DOHH2 (cell line): ENCODE measurements at regions not wholly inside any gene's neighbourhood (a gene's known extent, or its start where the extent isn't known, plus 50 kb on each side); places are given as distances from the start of the nearest gene placed in this dataset.

ENCODE experiments used
- H3F3A ChIP-seq: fragments of 200-600 bp; sonication (generic), shearing (Covaris generic); 2 replicates; pipeline ENCODE4 v1.6.0; 2016; ENCODE audit warnings: antibody characterized with exemption, mild to moderate bottlenecking; ENCODE audit not compliant: control insufficient read depth, insufficient read depth
- H3K27ac ChIP-seq: fragments of 200-600 bp; sonication (generic); 2 replicates; pipeline ENCODE4 v1.5.1; 2014; ENCODE audit warnings: low read depth, mild to moderate bottlenecking, low read length, moderate library complexity
- H3K27me3 ChIP-seq: fragments of 200-600 bp; sonication (generic); 2 replicates; pipeline ENCODE4 v1.6.1; 2014; ENCODE audit warnings: mild to moderate bottlenecking, low read length, mixed read lengths; ENCODE audit not compliant: control insufficient read depth
- H3K36me3 ChIP-seq: fragments of 200-600 bp; sonication (generic); 2 replicates; pipeline ENCODE4 v1.6.1; 2014; ENCODE audit warnings: mild to moderate bottlenecking, low read length, moderate library complexity, mixed read lengths; ENCODE audit not compliant: control insufficient read depth
- H3K4me1 ChIP-seq: fragments of 200-600 bp; sonication (generic); 2 replicates; pipeline ENCODE4 v1.6.1; 2014; ENCODE audit warnings: mild to moderate bottlenecking, low read length, mixed read lengths; ENCODE audit not compliant: control insufficient read depth
- H3K4me2 ChIP-seq: fragments of 200-600 bp; sonication (generic); 2 replicates; pipeline ENCODE4 v1.6.0; 2014; ENCODE audit warnings: mild to moderate bottlenecking, low read length, moderate library complexity
- H3K4me3 ChIP-seq: fragments of 200-600 bp; sonication (generic); 2 replicates; pipeline ENCODE4 v1.5.1; 2014; ENCODE audit warnings: mild to moderate bottlenecking, low read length, mixed read lengths
- H3K79me2 ChIP-seq: fragments of 200-600 bp; sonication (generic); 2 replicates; pipeline ENCODE4 v1.6.1; 2014; ENCODE audit warnings: mild to moderate bottlenecking, low read length, mixed read lengths; ENCODE audit not compliant: control insufficient read depth
- H3K9me2 ChIP-seq: fragments of 200-600 bp; sonication (generic); replicated peaks from 2 replicates; pipeline ENCODE4 v1.6.1; 2014; ENCODE audit warnings: mild to moderate bottlenecking, low read length, mixed read lengths; ENCODE audit not compliant: control insufficient read depth
- H3K9me3 ChIP-seq: fragments of 200-600 bp; sonication (generic); 2 replicates; pipeline ENCODE4 v1.6.1; 2014; ENCODE audit warnings: antibody characterized with exemption, low read length, mixed read lengths; ENCODE audit not compliant: control insufficient read depth, insufficient read depth
- H4K20me1 ChIP-seq: fragments of 200-600 bp; sonication (generic); 2 replicates; pipeline ENCODE4 v1.6.0; 2014; ENCODE audit warnings: low read depth, mild to moderate bottlenecking, antibody characterized with exemption, low read length, moderate library complexity; ENCODE audit not compliant: control insufficient read depth, insufficient read depth
- CTCF ChIP-seq: fragments of 200-600 bp; sonication (generic); IDR thresholded peaks from one replicate; pipeline ENCODE4 v1.5.1; 2014; ENCODE audit warnings: antibody characterized with exemption, mild to moderate bottlenecking, low read depth, low read length; ENCODE audit not compliant: poor library complexity, severe bottlenecking
- EZH2phosphoT487 ChIP-seq: fragments of 200-600 bp; sonication (generic); IDR thresholded peaks from 2 replicates; pipeline ENCODE4 v1.6.1; 2017; ENCODE audit warnings: borderline replicate concordance, mild to moderate bottlenecking, antibody characterized with exemption, low read length, moderate library complexity, mixed read lengths

- no peak for TF ChIP-seq EZH2phosphoT487
- no peak for TF ChIP-seq CTCF
- Histone ChIP-seq H3K4me1 (no peaks in the 10 kb centered on the region), H3K4me2 (no peak overlapping the region), H3F3A (no peaks in the 10 kb centered on the region), H3K9me3 (no peaks in the 10 kb centered on the region), H3K79me2 (no peaks in the 10 kb centered on the region), H3K9me2 (no peaks in the 10 kb centered on the region), H4K20me1 (no peaks in the 10 kb centered on the region), H3K27ac (no peak overlapping the region), H3K4me3 (no peak overlapping the region), H3K27me3 (no peaks in the 10 kb centered on the region), H3K36me3 (no peaks in the 10 kb centered on the region)
Measured at GRCh38 chr4:129239088-129239487, 143.1 kb downstream of the C4orf33 start.

GRCh38 chr4:129240816-129241215 lies 144.9 kb downstream of the C4orf33 start:
- no peak for TF ChIP-seq EZH2phosphoT487
- TF ChIP-seq CTCF: no peak
- H3K9me3 ChIP-seq: no peaks in the 10 kb centered on the region
- H3K4me1 ChIP-seq: no peaks in the 10 kb centered on the region
- H3F3A ChIP-seq: no peaks in the 10 kb centered on the region
- no peaks in the 10 kb centered on the region for H4K20me1 ChIP-seq
- H3K4me3 ChIP-seq: no peak overlapping the region
- no peaks in the 10 kb centered on the region for H3K36me3 ChIP-seq
- H3K79me2 ChIP-seq: no peaks in the 10 kb centered on the region
- no peaks in the 10 kb centered on the region for H3K9me2 ChIP-seq
- H3K27me3 ChIP-seq: no peaks in the 10 kb centered on the region
- no peak overlapping the region for H3K4me2 ChIP-seq
- no peak overlapping the region for H3K27ac ChIP-seq

- Histone ChIP-seq H3F3A (no peaks in the 10 kb centered on the region), H3K4me1 (no peaks in the 10 kb centered on the region), H3K79me2 (no peaks in the 10 kb centered on the region), H3K4me2 (no peak overlapping the region), H3K27me3 (no peaks in the 10 kb centered on the region), H3K9me3 (no peaks in the 10 kb centered on the region), H4K20me1 (no peaks in the 10 kb centered on the region), H3K9me2 (no peaks in the 10 kb centered on the region), H3K4me3 (no peak overlapping the region), H3K36me3 (no peaks in the 10 kb centered on the region), H3K27ac (no peak overlapping the region)
- TF ChIP-seq EZH2phosphoT487: no peak
- no peak for TF ChIP-seq CTCF
Measured at GRCh38 chr4:129246145-129246544, 150.2 kb downstream of the C4orf33 start.
